Stimulated activated memory B cell treated with anti-CD40 and anti-IgM and Interleukin-4, amounts not matched to agents 10 μg/mL and 1 μg/mL and 100 μg/mL, for 72 hours (primary cell): ENCODE measurements at regions not wholly inside any gene's neighbourhood (a gene's known extent, or its start where the extent isn't known, plus 50 kb on each side); places are given as distances from the start of the nearest gene placed in this dataset.
"Not testable (repeated sequence)": the region's sequence is repeated elsewhere in the genome, so short reads cannot be mapped to it uniquely, and the experiment has no call there.

ENCODE experiments used
- ATAC-seq: fragments of 150-1000 bp; cut with Tn5 transposase; 2 replicates; pipeline ENCODE4 v1.10.0; 2021
- H3K27ac Mint-ChIP-seq: one replicate; pipeline ENCODE4 v1.8.0; 2022; ENCODE audit warnings: mild to moderate bottlenecking, mixed read lengths
- H3K27me3 Mint-ChIP-seq: one replicate; pipeline ENCODE4 v1.8.0; 2022; ENCODE audit warnings: mixed read lengths
- H3K36me3 Mint-ChIP-seq: one replicate; pipeline ENCODE4 v1.8.0; 2022; ENCODE audit warnings: mixed read lengths
- H3K4me1 Mint-ChIP-seq: one replicate; pipeline ENCODE4 v1.8.0; 2022; ENCODE audit warnings: mixed read lengths
- H3K4me3 Mint-ChIP-seq: one replicate; pipeline ENCODE4 v1.8.0; 2022; ENCODE audit warnings: mild to moderate bottlenecking, moderate library complexity, mixed read lengths
- H3K9me3 Mint-ChIP-seq: one replicate; pipeline ENCODE4 v1.8.0; 2022; ENCODE audit warnings: mixed read lengths

GRCh38 chr15:68495981-68496705 lies 64.2 kb upstream of the ITGA11 start:
- no peaks in the 10 kb centered on the region for H3K36me3 Mint-ChIP-seq
- peaks cover 30% of the 10 kb centered on the region for H3K27me3 Mint-ChIP-seq
- no peak overlapping the region for H3K4me3 Mint-ChIP-seq
- H3K27ac Mint-ChIP-seq, result no peak overlapping the region
- no peaks in the 10 kb centered on the region for H3K4me1 Mint-ChIP-seq
- no peak for ATAC-seq
- peaks cover 3% of the 10 kb centered on the region for H3K9me3 Mint-ChIP-seq

GRCh38 chr15:68496751-68497150 lies 64.8 kb upstream of the ITGA11 start:
- H3K36me3 Mint-ChIP-seq, H3K27ac Mint-ChIP-seq, H3K9me3 Mint-ChIP-seq, H3K4me1 Mint-ChIP-seq, ATAC-seq, H3K4me3 Mint-ChIP-seq: not testable (repeated sequence)
- peaks cover 34% of the 10 kb centered on the region for H3K27me3 Mint-ChIP-seq

- no peaks in the 10 kb centered on the region for H3K4me1 Mint-ChIP-seq
Observed at GRCh38 chr15:68497206-68497910, 65.4 kb upstream of the ITGA11 start.

GRCh38 chr15:68498076-68498475 lies 66.1 kb upstream of the ITGA11 start:
- Mint-ChIP-seq H3K9me3 (peaks cover 3% of the 10 kb centered on the region), H3K27me3 (peaks cover 37% of the 10 kb centered on the region), H3K36me3 (no peaks in the 10 kb centered on the region), H3K4me1 (no peaks in the 10 kb centered on the region), H3K27ac (no peak overlapping the region), H3K4me3 (no peak overlapping the region)
- ATAC-seq, result no peak

More at GRCh38 chr15:68497206-68497910, 65.4 kb upstream of the ITGA11 start:
- H3K27me3 Mint-ChIP-seq, result peaks cover 38% of the 10 kb centered on the region
- no peaks in the 10 kb centered on the region for H3K36me3 Mint-ChIP-seq
- peaks cover 3% of the 10 kb centered on the region for H3K9me3 Mint-ChIP-seq
- ATAC-seq, result no peak
- H3K4me3 Mint-ChIP-seq, result no peak overlapping the region
- no peak overlapping the region for H3K27ac Mint-ChIP-seq

GRCh38 chr15:68499620-68500312 lies 67.8 kb upstream of the ITGA11 start:
- ATAC-seq, result no peak
- Mint-ChIP-seq H3K27me3 (peaks cover 38% of the 10 kb centered on the region), H3K4me3 (no peak overlapping the region), H3K27ac (no peak overlapping the region), H3K4me1 (no peaks in the 10 kb centered on the region), H3K9me3 (peaks cover 3% of the 10 kb centered on the region), H3K36me3 (no peaks in the 10 kb centered on the region)

GRCh38 chr15:68500363-68501258 lies 68.6 kb upstream of the ITGA11 start:
- Mint-ChIP-seq H3K36me3 (no peaks in the 10 kb centered on the region), H3K4me1 (no peaks in the 10 kb centered on the region), H3K9me3 (peaks cover 3% of the 10 kb centered on the region), H3K27me3 (peaks cover 46% of the 10 kb centered on the region), H3K27ac (no peak overlapping the region), H3K4me3 (no peak overlapping the region)
- no peak for ATAC-seq

GRCh38 chr15:68501259-68501591 lies 69.3 kb upstream of the ITGA11 start:
- no peak for ATAC-seq
- H3K4me3 Mint-ChIP-seq, result no peak overlapping the region

GRCh38 chr15:68501616-68502015 lies 69.7 kb upstream of the ITGA11 start:
- no peak for ATAC-seq
- no peak overlapping the region for H3K4me3 Mint-ChIP-seq
- H3K4me1 Mint-ChIP-seq, result no peaks in the 10 kb centered on the region
- no peaks in the 10 kb centered on the region for H3K36me3 Mint-ChIP-seq
- peaks cover 56% of the 10 kb centered on the region for H3K27me3 Mint-ChIP-seq
- no peaks in the 10 kb centered on the region for H3K9me3 Mint-ChIP-seq
- no peak overlapping the region for H3K27ac Mint-ChIP-seq

More at GRCh38 chr15:68501259-68501591, 69.3 kb upstream of the ITGA11 start:
- peaks cover 52% of the 10 kb centered on the region for H3K27me3 Mint-ChIP-seq
- H3K4me1 Mint-ChIP-seq, result no peaks in the 10 kb centered on the region
- H3K27ac Mint-ChIP-seq, result no peak overlapping the region
- H3K36me3 Mint-ChIP-seq, result no peaks in the 10 kb centered on the region
- H3K9me3 Mint-ChIP-seq, result no peaks in the 10 kb centered on the region

GRCh38 chr15:68502398-68502901 lies 70.5 kb upstream of the ITGA11 start:
- Mint-ChIP-seq H3K4me3 (no peak overlapping the region), H3K27ac (no peak overlapping the region), H3K27me3 (peaks cover 63% of the 10 kb centered on the region), H3K4me1 (no peaks in the 10 kb centered on the region), H3K36me3 (no peaks in the 10 kb centered on the region), H3K9me3 (no peaks in the 10 kb centered on the region)
- ATAC-seq, result no peak

- no peak for ATAC-seq
- H3K4me3 Mint-ChIP-seq, result no peak overlapping the region
- no peaks in the 10 kb centered on the region for H3K36me3 Mint-ChIP-seq
- H3K4me1 Mint-ChIP-seq, result no peaks in the 10 kb centered on the region
- H3K27me3 Mint-ChIP-seq, result peaks cover 63% of the 10 kb centered on the region
- no peaks in the 10 kb centered on the region for H3K9me3 Mint-ChIP-seq
- no peak overlapping the region for H3K27ac Mint-ChIP-seq
Observed at GRCh38 chr15:68503213-68503612, 71.2 kb upstream of the ITGA11 start.

- Mint-ChIP-seq H3K4me1 (no peaks in the 10 kb centered on the region), H3K27ac (no peak overlapping the region), H3K27me3 (peaks cover 63% of the 10 kb centered on the region), H3K4me3 (no peak overlapping the region), H3K36me3 (no peaks in the 10 kb centered on the region), H3K9me3 (no peaks in the 10 kb centered on the region)
- ATAC-seq, result no peak
Observed at GRCh38 chr15:68503791-68504680, 72.1 kb upstream of the ITGA11 start.

GRCh38 chr15:68504681-68505170 lies 72.8 kb upstream of the ITGA11 start:
- H3K9me3 Mint-ChIP-seq, result no peaks in the 10 kb centered on the region
- ATAC-seq, result no peak
- peaks cover 62% of the 10 kb centered on the region for H3K27me3 Mint-ChIP-seq
- H3K27ac Mint-ChIP-seq, result no peak overlapping the region
- H3K36me3 Mint-ChIP-seq, result no peaks in the 10 kb centered on the region
- no peak overlapping the region for H3K4me3 Mint-ChIP-seq
- H3K4me1 Mint-ChIP-seq, result no peaks in the 10 kb centered on the region

GRCh38 chr15:68506071-68506470 lies 72.7 kb upstream of the CORO2B start:
- peaks cover 59% of the 10 kb centered on the region for H3K27me3 Mint-ChIP-seq

GRCh38 chr15:68507447-68507846 lies 71.3 kb upstream of the CORO2B start:
- no peak overlapping the region for H3K4me3 Mint-ChIP-seq
- H3K27me3 Mint-ChIP-seq, result peaks cover 62% of the 10 kb centered on the region
- no peak for ATAC-seq
- no peaks in the 10 kb centered on the region for H3K36me3 Mint-ChIP-seq
- H3K9me3 Mint-ChIP-seq, result no peaks in the 10 kb centered on the region
- no peaks in the 10 kb centered on the region for H3K4me1 Mint-ChIP-seq
- H3K27ac Mint-ChIP-seq, result no peak overlapping the region

More at GRCh38 chr15:68506071-68506470, 72.7 kb upstream of the CORO2B start:
- H3K4me3 Mint-ChIP-seq, result no peak overlapping the region
- no peaks in the 10 kb centered on the region for H3K4me1 Mint-ChIP-seq
- no peak overlapping the region for H3K27ac Mint-ChIP-seq
- H3K9me3 Mint-ChIP-seq, result no peaks in the 10 kb centered on the region
- H3K36me3 Mint-ChIP-seq, result no peaks in the 10 kb centered on the region
- no peak for ATAC-seq
